IPS-18a (cell line): ENCODE measurements at regions not wholly inside any gene's neighbourhood (a gene's known extent, or its start where the extent isn't known, plus 50 kb on each side); places are given as distances from the start of the nearest gene placed in this dataset.
A peak's percentile ranks its signal among the peaks of the same experiment; 100 is the strongest.
"Not testable (repeated sequence)": the region's sequence is repeated elsewhere in the genome, so short reads cannot be mapped to it uniquely, and the experiment has no call there.

Experiments
- H3K27ac ChIP-seq: one replicate; pipeline ENCODE4 v1.5.1; 2013; ENCODE audit warnings: low read length
- H3K27me3 ChIP-seq: one replicate; pipeline ENCODE4 v1.6.1; 2013; ENCODE audit warnings: mild to moderate bottlenecking, low read length; ENCODE audit not compliant: control insufficient read depth, insufficient read depth
- H3K36me3 ChIP-seq: one replicate; pipeline ENCODE4 v1.6.1; 2013; ENCODE audit warnings: low read depth, low read length; ENCODE audit not compliant: control insufficient read depth
- H3K4me1 ChIP-seq: one replicate; pipeline ENCODE4 v1.6.1; 2013; ENCODE audit warnings: low read depth, low read length; ENCODE audit not compliant: control insufficient read depth
- H3K4me3 ChIP-seq: one replicate; pipeline ENCODE4 v1.5.1; 2013; ENCODE audit warnings: low read length
- H3K9ac ChIP-seq: one replicate; pipeline ENCODE4 v1.6.1; 2013; ENCODE audit warnings: mild to moderate bottlenecking, low read length, moderate library complexity
- H3K9me3 ChIP-seq: one replicate; pipeline ENCODE4 v1.6.1; 2013; ENCODE audit warnings: low read depth, low read length; ENCODE audit not compliant: control insufficient read depth

DNA sequence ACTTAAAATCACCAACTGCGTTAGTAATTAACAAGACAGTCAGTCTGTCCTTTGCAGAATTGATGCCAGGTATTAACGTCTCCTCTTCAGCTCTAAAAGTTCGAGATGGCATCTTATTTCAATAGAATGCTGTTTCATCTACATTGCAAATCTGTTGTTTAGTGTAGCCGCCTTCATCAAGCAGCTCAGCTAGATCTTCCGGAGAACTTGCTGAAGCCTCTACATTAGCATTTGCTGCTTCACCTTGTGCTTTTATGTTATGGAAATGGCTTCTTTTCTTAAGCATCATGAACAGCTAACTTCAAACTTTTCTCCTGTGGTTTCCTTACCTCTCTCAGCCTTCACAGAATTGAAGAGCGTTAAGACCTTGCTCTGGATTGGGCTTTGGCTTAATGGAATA is 95.5 kb upstream of the FAM20C start:
- peaks cover 53% of the 10 kb centered on the region for H3K4me1 ChIP-seq
- H3K27ac ChIP-seq, result peak overlapping the region; percentile 58
- no peaks in the 10 kb centered on the region for H3K36me3 ChIP-seq
- H3K9ac ChIP-seq, result no peak overlapping the region
- no peaks in the 10 kb centered on the region for H3K27me3 ChIP-seq
- no peaks in the 10 kb centered on the region for H3K9me3 ChIP-seq
- H3K4me3 ChIP-seq, result peak overlapping the region; percentile 31

DNA sequence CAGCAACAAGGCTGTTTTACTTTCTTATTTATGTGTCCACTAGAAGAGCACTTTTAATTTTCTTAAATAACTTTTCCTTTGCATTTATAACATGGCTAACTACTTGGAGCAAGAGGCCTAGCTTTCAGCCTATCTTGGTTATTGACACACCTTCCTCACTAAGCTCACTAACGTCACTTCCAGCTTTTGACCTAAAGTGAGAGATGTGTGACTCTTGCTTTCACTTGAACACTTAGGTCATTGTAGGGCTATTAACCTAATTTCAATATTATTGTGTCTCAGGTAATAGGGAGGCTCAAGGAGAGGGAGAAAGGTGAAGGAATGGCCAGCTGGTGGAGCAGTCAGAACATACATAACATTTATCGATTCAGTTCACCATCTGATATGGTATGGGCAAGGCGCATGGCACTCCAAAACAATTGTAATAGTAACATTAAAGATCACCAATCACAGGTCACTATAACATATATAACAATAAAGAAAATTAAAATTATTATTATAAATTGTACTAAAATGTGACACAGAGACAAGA is 95.0 kb upstream of the FAM20C start:
- no peaks in the 10 kb centered on the region for H3K27me3 ChIP-seq
- no peaks in the 10 kb centered on the region for H3K9me3 ChIP-seq
- H3K4me3 ChIP-seq, result peak overlapping the region; percentile 31
- no peaks in the 10 kb centered on the region for H3K36me3 ChIP-seq
- peak overlapping the region; percentile 58 for H3K27ac ChIP-seq
- no peak overlapping the region for H3K9ac ChIP-seq
- H3K4me1 ChIP-seq, result peaks cover 48% of the 10 kb centered on the region

- Histone ChIP-seq H3K4me1 (peaks cover 19% of the 10 kb centered on the region), H3K4me3 (no peak overlapping the region), H3K9ac (no peak overlapping the region), H3K27ac (no peak overlapping the region), H3K9me3 (no peaks in the 10 kb centered on the region), H3K27me3 (no peaks in the 10 kb centered on the region), H3K36me3 (no peaks in the 10 kb centered on the region)
Measured at GRCh38 chr7:101146-102046, 91.0 kb upstream of the FAM20C start.

DNA sequence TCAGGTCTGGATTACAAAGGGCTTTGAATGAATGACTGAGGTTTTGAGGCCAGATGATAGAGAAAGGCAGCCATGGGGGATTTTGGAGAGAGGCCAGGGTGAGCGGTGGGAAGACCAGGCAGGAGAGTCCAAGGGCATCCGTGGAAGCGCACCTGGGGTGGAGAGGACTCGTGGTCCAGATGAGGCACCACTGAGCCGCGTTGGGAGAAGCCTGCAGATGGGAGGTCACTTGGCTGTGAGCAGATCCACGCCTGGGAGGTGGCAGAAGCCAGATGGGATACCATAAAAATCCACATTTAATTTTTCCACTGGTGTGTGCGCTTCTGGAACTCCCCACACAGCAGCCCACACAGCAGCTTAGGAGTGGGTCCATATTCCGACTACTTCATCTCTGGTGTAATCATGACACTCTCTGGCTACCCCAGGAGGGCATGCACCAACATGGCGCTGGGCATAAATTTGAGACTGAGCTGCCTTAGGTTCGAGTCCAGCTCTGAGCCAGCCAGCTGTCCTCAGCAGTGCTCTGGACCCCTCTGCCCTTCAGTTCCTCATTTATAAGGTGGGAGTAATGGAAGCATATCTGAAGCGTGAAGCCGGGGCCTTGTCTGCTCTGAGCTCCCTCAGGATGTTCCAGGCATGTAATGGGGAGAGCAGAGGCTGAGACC is 90.2 kb upstream of the FAM20C start:
- H3K4me1 ChIP-seq, result peaks cover 12% of the 10 kb centered on the region
- no peak overlapping the region for H3K4me3 ChIP-seq
- H3K9me3 ChIP-seq, result no peaks in the 10 kb centered on the region
- H3K36me3 ChIP-seq, result no peaks in the 10 kb centered on the region
- H3K9ac ChIP-seq, result no peak overlapping the region
- no peak overlapping the region for H3K27ac ChIP-seq
- H3K27me3 ChIP-seq, result no peaks in the 10 kb centered on the region

- Histone ChIP-seq H3K4me3 (no peak overlapping the region), H3K4me1 (peaks cover 8% of the 10 kb centered on the region), H3K36me3 (no peaks in the 10 kb centered on the region), H3K27me3 (no peaks in the 10 kb centered on the region), H3K9me3 (no peaks in the 10 kb centered on the region), H3K27ac (no peak overlapping the region), H3K9ac (no peak overlapping the region)
Measured at GRCh38 chr7:102721-103120, 89.7 kb upstream of the FAM20C start.

- H3K9me3 ChIP-seq, H3K4me3 ChIP-seq, H3K9ac ChIP-seq, H3K4me1 ChIP-seq, H3K36me3 ChIP-seq, H3K27ac ChIP-seq, H3K27me3 ChIP-seq: not testable (repeated sequence)
Measured at GRCh38 chr7:103981-104380, 88.4 kb upstream of the FAM20C start.

DNA sequence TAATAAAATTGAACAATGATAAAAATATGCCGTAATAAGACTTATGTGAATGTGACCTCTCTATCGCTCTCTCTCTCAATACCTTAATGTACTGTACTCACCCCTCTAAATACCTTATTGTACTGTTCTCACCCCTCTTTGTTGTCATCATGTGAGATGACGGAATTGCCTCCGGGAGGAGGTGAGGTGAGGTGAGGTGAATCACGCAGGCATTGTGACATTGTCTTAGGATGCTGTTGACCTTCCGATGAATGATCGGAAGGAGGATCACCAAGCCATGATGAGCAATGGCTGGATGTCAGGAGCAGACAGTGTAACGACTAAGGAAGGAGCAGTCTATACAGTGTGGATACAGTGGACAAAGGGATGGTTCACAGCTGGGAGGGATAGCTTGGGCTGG is 87.4 kb upstream of the FAM20C start:
- Histone ChIP-seq H3K9ac (no peak overlapping the region), H3K4me3 (no peak overlapping the region), H3K36me3 (no peaks in the 10 kb centered on the region), H3K9me3 (no peaks in the 10 kb centered on the region), H3K27me3 (no peaks in the 10 kb centered on the region), H3K4me1 (peaks cover 3% of the 10 kb centered on the region), H3K27ac (no peak overlapping the region)

- H3K36me3 ChIP-seq, result no peaks in the 10 kb centered on the region
- H3K9ac ChIP-seq, result no peak overlapping the region
- no peaks in the 10 kb centered on the region for H3K27me3 ChIP-seq
- H3K9me3 ChIP-seq, result no peaks in the 10 kb centered on the region
- H3K4me1 ChIP-seq, result no peaks in the 10 kb centered on the region
- no peak overlapping the region for H3K27ac ChIP-seq
- no peak overlapping the region for H3K4me3 ChIP-seq
Measured at GRCh38 chr7:106356-106755, 86.0 kb upstream of the FAM20C start.

GRCh38 chr7:107233-107632 is 85.1 kb upstream of the FAM20C start:
- H3K36me3 ChIP-seq, result no peaks in the 10 kb centered on the region
- no peak overlapping the region for H3K27ac ChIP-seq
- no peaks in the 10 kb centered on the region for H3K9me3 ChIP-seq
- no peaks in the 10 kb centered on the region for H3K27me3 ChIP-seq
- H3K4me1 ChIP-seq, result no peaks in the 10 kb centered on the region
- no peak overlapping the region for H3K9ac ChIP-seq
- H3K4me3 ChIP-seq, result no peak overlapping the region

- no peaks in the 10 kb centered on the region for H3K4me1 ChIP-seq
- H3K9me3 ChIP-seq, result no peaks in the 10 kb centered on the region
Measured at GRCh38 chr7:107907-108306, 84.5 kb upstream of the FAM20C start.

DNA sequence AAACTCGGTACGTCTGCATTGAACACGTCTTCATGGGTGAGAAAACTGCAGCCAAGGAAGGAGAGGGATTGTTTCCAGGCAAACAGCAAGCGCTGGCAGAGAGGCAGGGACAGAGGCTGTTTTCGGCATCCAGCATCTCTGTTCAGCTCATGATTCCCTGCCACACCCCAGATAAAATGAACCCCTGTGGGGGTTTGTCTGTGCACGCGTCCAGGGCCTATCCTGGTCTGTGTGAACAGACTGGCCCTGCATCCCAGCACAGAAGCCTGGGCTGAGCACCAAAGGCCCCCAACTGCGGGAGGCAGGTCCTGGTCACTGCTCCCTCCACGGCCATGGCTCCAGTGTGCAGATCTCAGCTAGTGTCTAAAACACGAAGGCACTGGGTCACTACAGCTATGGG is 83.3 kb upstream of the FAM20C start:
- no peaks in the 10 kb centered on the region for H3K36me3 ChIP-seq
- H3K4me3 ChIP-seq, result no peak overlapping the region
- H3K9ac ChIP-seq, result no peak overlapping the region
- no peaks in the 10 kb centered on the region for H3K9me3 ChIP-seq
- no peaks in the 10 kb centered on the region for H3K4me1 ChIP-seq
- H3K27ac ChIP-seq, result no peak overlapping the region
- H3K27me3 ChIP-seq, result no peaks in the 10 kb centered on the region

More at GRCh38 chr7:107907-108306, 84.5 kb upstream of the FAM20C start:
- Histone ChIP-seq H3K4me3 (no peak overlapping the region), H3K27me3 (no peaks in the 10 kb centered on the region), H3K9ac (no peak overlapping the region), H3K36me3 (no peaks in the 10 kb centered on the region), H3K27ac (no peak overlapping the region)
